Left ventricle myocardium inferior (tissue), 1 donor: ENCODE measurements at regions not wholly inside any gene's neighbourhood (a gene's known extent, or its start where the extent isn't known, plus 50 kb on each side); places are given as distances from the start of the nearest gene placed in this dataset.

Experiments
- DNase-seq: peaks from one replicate; pipeline ENCODE4 v3.0.0-alpha.2; 2020
- H3K27ac ChIP-seq: fragments of 200-600 bp; replicated peaks from 2 replicates; pipeline ENCODE4 v1.8.0; 2021
- H3K27me3 ChIP-seq: fragments of 200-600 bp; 2 replicates; pipeline ENCODE4 v1.8.0; 2021; ENCODE audit warnings: low read depth
- H3K36me3 ChIP-seq: fragments of 200-600 bp; 2 replicates; pipeline ENCODE4 v1.8.0; 2021
- H3K4me1 ChIP-seq: fragments of 200-600 bp; 2 replicates; pipeline ENCODE4 v1.8.0; 2021
- H3K4me3 ChIP-seq: fragments of 200-600 bp; 2 replicates; pipeline ENCODE4 v1.8.0; 2021; ENCODE audit warnings: mild to moderate bottlenecking, moderate library complexity
- H3K9me3 ChIP-seq: fragments of 200-600 bp; replicated peaks from 2 replicates; pipeline ENCODE4 v1.8.0; 2021
- CTCF ChIP-seq: fragments of 200-600 bp; IDR thresholded peaks from 2 replicates; pipeline ENCODE4 v1.8.0; 2021; ENCODE audit warnings: antibody characterized with exemption, mild to moderate bottlenecking, borderline replicate concordance
- intact Hi-C: fragments of 100-400 bp; cut with micrococcal nuclease; formaldehyde crosslinking; loops from one replicate; pipeline ENCODE4 v1.11.0; 2022
- donor health status: DM: no; HTN: yes; CAD: no; lungs with severe emphysema.

GRCh38 chr10:58995058-58995596 lies 181.3 kb upstream of the PHYHIPL start:
- peaks cover 11% of the 10 kb centered on the region for H3K4me1 ChIP-seq
- no peak for DNase-seq
- no peak for TF ChIP-seq CTCF
- no peak overlapping the region for H3K27ac ChIP-seq
- no peaks in the 10 kb centered on the region for H3K27me3 ChIP-seq
- H3K36me3 ChIP-seq = no peaks in the 10 kb centered on the region
- no peaks in the 10 kb centered on the region for H3K9me3 ChIP-seq
- intact Hi-C loops = no loop called here
- no peak overlapping the region for H3K4me3 ChIP-seq

GRCh38 chr10:58996063-58996462 lies 180.4 kb upstream of the PHYHIPL start:
- Histone ChIP-seq H3K9me3 (no peaks in the 10 kb centered on the region), H3K36me3 (no peaks in the 10 kb centered on the region), H3K4me1 (peaks cover 11% of the 10 kb centered on the region), H3K27ac (no peak overlapping the region), H3K27me3 (no peaks in the 10 kb centered on the region), H3K4me3 (no peak overlapping the region)
- no peak for TF ChIP-seq CTCF
- no peak for DNase-seq
- intact Hi-C loops = no loop called here

GRCh38 chr10:58996866-58997265 lies 179.6 kb upstream of the PHYHIPL start:
- peaks cover 11% of the 10 kb centered on the region for H3K4me1 ChIP-seq
- no peak overlapping the region for H3K27ac ChIP-seq
- no peak for DNase-seq
- H3K27me3 ChIP-seq = no peaks in the 10 kb centered on the region
- no peak overlapping the region for H3K4me3 ChIP-seq
- no peaks in the 10 kb centered on the region for H3K9me3 ChIP-seq
- H3K36me3 ChIP-seq = no peaks in the 10 kb centered on the region
- intact Hi-C loops = no loop called here
- TF ChIP-seq CTCF = no peak

- no peak for TF ChIP-seq CTCF
- Histone ChIP-seq H3K27ac (peak overlapping the region; percentile 84), H3K9me3 (no peaks in the 10 kb centered on the region)
Observed at GRCh38 chr10:58998924-58999713, 177.3 kb upstream of the PHYHIPL start.

GRCh38 chr10:59000162-59000825 lies 176.1 kb upstream of the PHYHIPL start:
- no peak for DNase-seq
- H3K36me3 ChIP-seq = no peaks in the 10 kb centered on the region
- peak overlapping the region; percentile 84 for H3K27ac ChIP-seq
- peaks cover 5% of the 10 kb centered on the region for H3K4me1 ChIP-seq
- TF ChIP-seq CTCF = no peak
- peak overlapping the region; percentile 53 for H3K4me3 ChIP-seq
- intact Hi-C loops = no loop called here
- no peaks in the 10 kb centered on the region for H3K27me3 ChIP-seq
- no peaks in the 10 kb centered on the region for H3K9me3 ChIP-seq

More at GRCh38 chr10:58998924-58999713, 177.3 kb upstream of the PHYHIPL start:
- Histone ChIP-seq H3K4me1 (peaks cover 5% of the 10 kb centered on the region), H3K27me3 (no peaks in the 10 kb centered on the region), H3K36me3 (no peaks in the 10 kb centered on the region), H3K4me3 (peak overlapping the region; percentile 53)
- peak; percentile 49 for DNase-seq
- intact Hi-C loops = no loop called here
